ENCODE measurements at regions not wholly inside any gene's neighbourhood (a gene's known extent, or its start where the extent isn't known, plus 50 kb on each side); places are given as distances from the start of the nearest gene placed in this dataset.

- TF ChIP-seq POLR2A (IDR thresholded peaks at IDR 0.05) = no peak
- no peak for TF ChIP-seq CTCF (IDR thresholded peaks at IDR 0.05)
- peaks cover 0 to 10% (median 0%) of the 10 kb centered on the region in 12 donors for H3K9me3 ChIP-seq
- DNase-seq = no peak
- H3K4me1 ChIP-seq = no peaks in the 10 kb centered on the region
- no peaks in the 10 kb centered on the region for H3K36me3 ChIP-seq
- no peaks in the 10 kb centered on the region for H3K27me3 ChIP-seq
- whole genome bisulfite sequencing, 4 donors = 54 to 91% (median 76%) methylated on average over 1 of the region's 1 CpG
- ATAC-seq = no peak
- no peak overlapping the region for H3K4me3 ChIP-seq
- H3K27ac ChIP-seq = no peak overlapping the region
- intact Hi-C loops (cut with DNase I) = no loop called here
Observed at GRCh38 chrX:23525531-23525930, 141.8 kb upstream of the PRDX4 start.

GRCh38 chrX:23540532-23540931 is 126.8 kb upstream of the PRDX4 start:
- no peaks in the 10 kb centered on the region for H3K4me1 ChIP-seq
- TF ChIP-seq POLR2A (IDR thresholded peaks at IDR 0.05) (no peak), CTCF (IDR thresholded peaks at IDR 0.05) (no peak)
- no peak for DNase-seq
- no peak for ATAC-seq
- intact Hi-C loops (cut with DNase I) = no loop called here
- no peaks in the 10 kb centered on the region for H3K36me3 ChIP-seq
- peaks cover 0 to 4% (median 0%) of the 10 kb centered on the region in 12 donors for H3K9me3 ChIP-seq
- 70 to 97% (median 90%) methylated on average over 6 to 9 of the region's 9 CpGs for WGBS, 4 donors
- no peak overlapping the region for H3K4me3 ChIP-seq
- peaks cover 0 to 6% (median 0%) of the 10 kb centered on the region in 9 donors for H3K27me3 ChIP-seq
- no peak overlapping the region for H3K27ac ChIP-seq

GRCh38 chrX:23548164-23548563 is 119.1 kb upstream of the PRDX4 start:
- WGBS, 4 donors = 84 to 90% (median 88%) methylated on average over 5 of the region's 5 CpGs
- intact Hi-C loops (cut with DNase I) = no loop called here
- Histone ChIP-seq H3K4me1 (no peaks in the 10 kb centered on the region), H3K4me3 (no peak overlapping the region), H3K36me3 (no peaks in the 10 kb centered on the region), H3K9me3 (no peaks in the 10 kb centered on the region), H3K27me3 (peaks cover 0 to 6% (median 0%) of the 10 kb centered on the region in 9 donors), H3K27ac (no peak overlapping the region)
- no peak for DNase-seq
- TF ChIP-seq POLR2A (IDR thresholded peaks at IDR 0.05) (no peak), CTCF (IDR thresholded peaks at IDR 0.05) (no peak)
- ATAC-seq = no peak

GRCh38 chrX:23552303-23552702 is 115.0 kb upstream of the PRDX4 start:
- intact Hi-C loops (cut with DNase I) = loop anchor here in 3 of 10 donors (5.0 to 10.0 kb wide), 4 partner anchors 1415 to 1568 kb away; no protein-coding TSS in a partner anchor
- no peaks in the 10 kb centered on the region for H3K36me3 ChIP-seq
- DNase-seq = no peak
- TF ChIP-seq POLR2A (IDR thresholded peaks at IDR 0.05) (no peak), CTCF (IDR thresholded peaks at IDR 0.05) (no peak)
- no peak for ATAC-seq
- H3K4me1 ChIP-seq = no peaks in the 10 kb centered on the region
- no peak overlapping the region for H3K27ac ChIP-seq
- H3K9me3 ChIP-seq = peaks cover 0 to 10% (median 0%) of the 10 kb centered on the region in 12 donors
- H3K27me3 ChIP-seq = peaks cover 0 to 13% (median 0%) of the 10 kb centered on the region in 9 donors
- H3K4me3 ChIP-seq = no peak overlapping the region
